Muscle layer of colon (tissue), 2 donors: ENCODE measurements at regions not wholly inside any gene's neighbourhood (a gene's known extent, or its start where the extent isn't known, plus 50 kb on each side); places are given as distances from the start of the nearest gene placed in this dataset.

Experiments used
- H3K27ac ChIP-seq: one replicate; pipeline ENCODE4 v1.7.0; 2013; ENCODE audit warnings: low read depth, mild to moderate bottlenecking, low read length, moderate library complexity
- H3K27me3 ChIP-seq, 2 donors: one replicate each; pipeline ENCODE4 v1.7.0; 2013; ENCODE audit warnings: low read length in 2 of 2, mild to moderate bottlenecking in 2 of 2; ENCODE audit not compliant: insufficient read depth in 2 of 2, control insufficient read depth in 1 of 2
- H3K36me3 ChIP-seq: one replicate; pipeline ENCODE4 v1.7.0; 2013; ENCODE audit warnings: mild to moderate bottlenecking, low read length; ENCODE audit not compliant: insufficient read depth
- H3K4me1 ChIP-seq: one replicate; pipeline ENCODE4 v1.7.0; 2013; ENCODE audit warnings: mild to moderate bottlenecking, low read length; ENCODE audit not compliant: insufficient read depth
- H3K4me3 ChIP-seq, 2 donors: one replicate each; pipeline ENCODE4 v1.7.0; 2013; ENCODE audit warnings: low read length in 2 of 2, low read depth in 1 of 2, mild to moderate bottlenecking in 1 of 2, moderate library complexity in 1 of 2
- H3K9ac ChIP-seq: one replicate; pipeline ENCODE4 v1.7.0; 2013; ENCODE audit warnings: low read length
- H3K9me3 ChIP-seq: one replicate; pipeline ENCODE4 v1.7.0; 2013; ENCODE audit warnings: mild to moderate bottlenecking, low read length
- donor health status: abdominal sarcoma.
- donor health status: Adenocarcinoma of cecum.

DNA sequence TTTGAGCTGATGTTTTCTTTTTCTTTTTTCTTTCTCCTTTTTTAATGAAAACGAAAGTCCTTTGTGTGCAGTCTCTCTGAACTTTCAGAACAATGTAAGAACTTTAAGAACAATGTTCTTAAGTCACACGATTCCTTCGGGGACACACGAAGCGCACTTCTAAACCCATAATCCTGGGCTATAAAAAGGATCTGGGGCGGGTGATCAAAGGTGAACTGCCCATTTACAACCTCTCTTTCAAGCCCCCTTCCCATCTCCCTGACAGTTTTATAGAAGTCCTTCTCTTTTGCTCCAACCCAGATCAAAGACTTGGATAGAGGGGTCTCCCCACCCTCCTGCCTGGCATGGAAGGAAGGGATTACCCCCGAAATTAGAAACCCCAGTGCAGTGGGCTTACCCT, 126.8 kb downstream of the BDH1 start:
- Histone ChIP-seq H3K27me3 (no peaks in the 10 kb centered on the region), H3K9me3 (no peaks in the 10 kb centered on the region), H3K27ac (no peak overlapping the region), H3K4me3 (no peak overlapping the region), H3K9ac (no peak overlapping the region), H3K4me1 (peaks cover 8% of the 10 kb centered on the region), H3K36me3 (no peaks in the 10 kb centered on the region)

DNA sequence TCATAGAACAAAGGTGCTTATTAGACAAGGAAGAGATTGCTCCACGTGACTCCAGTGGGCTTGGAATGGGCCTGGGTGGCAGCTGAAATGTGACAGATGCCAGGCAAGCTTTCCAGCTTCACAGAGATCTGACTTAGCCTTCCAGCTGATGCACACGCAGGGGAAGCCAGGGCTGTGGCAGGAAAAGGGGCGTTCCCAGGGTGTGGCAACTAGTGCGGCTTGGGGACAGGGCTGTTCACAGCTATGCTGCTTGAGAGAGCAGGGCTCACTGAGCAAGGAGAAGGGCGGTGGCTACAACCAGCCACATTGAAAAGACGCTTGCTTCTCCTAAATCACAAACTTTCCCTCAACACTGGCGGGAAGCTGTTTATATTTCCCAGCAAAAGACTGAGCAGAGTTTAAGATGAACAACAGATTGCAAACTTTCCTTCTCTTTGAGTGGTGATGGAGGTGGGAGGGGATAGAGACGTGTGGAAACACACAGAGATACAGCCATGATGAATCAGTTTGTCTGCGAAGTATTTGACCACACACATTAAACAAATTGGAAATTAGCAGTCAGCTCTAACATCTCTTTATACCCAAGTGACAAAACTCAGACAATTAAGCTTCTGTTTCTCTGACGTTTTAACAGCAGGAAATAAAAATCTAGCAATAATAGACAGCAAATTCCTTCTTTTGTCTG, 127.5 kb downstream of the BDH1 start:
- Histone ChIP-seq H3K27ac (no peak overlapping the region), H3K9me3 (no peaks in the 10 kb centered on the region), H3K4me1 (peaks cover 8% of the 10 kb centered on the region), H3K36me3 (no peaks in the 10 kb centered on the region), H3K4me3 (no peak overlapping the region), H3K27me3 (no peaks in the 10 kb centered on the region), H3K9ac (no peak overlapping the region)

DNA sequence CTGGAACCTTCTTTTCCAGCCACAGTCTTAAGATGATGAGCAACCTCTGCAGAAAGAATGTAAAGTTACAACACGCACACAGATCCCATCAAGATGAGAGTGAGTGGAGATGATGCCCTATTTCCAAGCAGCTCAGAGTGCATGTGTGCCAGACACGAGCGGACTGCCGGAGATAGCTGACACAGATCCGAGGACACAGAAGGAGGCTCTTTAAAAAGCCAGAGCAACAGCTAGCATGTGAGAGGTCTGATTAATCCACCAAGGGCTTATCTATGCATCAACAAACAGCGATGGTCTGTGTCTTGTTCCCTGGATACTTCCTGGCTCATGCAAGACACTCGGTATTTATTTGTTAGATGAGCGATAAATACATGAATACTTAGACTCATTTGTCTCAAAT, 128.6 kb upstream of the DLG1 start:
- Histone ChIP-seq H3K4me3 (no peak overlapping the region), H3K9me3 (no peaks in the 10 kb centered on the region), H3K27me3 (no peaks in the 10 kb centered on the region), H3K9ac (no peak overlapping the region), H3K36me3 (no peaks in the 10 kb centered on the region), H3K4me1 (peaks cover 3% of the 10 kb centered on the region), H3K27ac (no peak overlapping the region)

DNA sequence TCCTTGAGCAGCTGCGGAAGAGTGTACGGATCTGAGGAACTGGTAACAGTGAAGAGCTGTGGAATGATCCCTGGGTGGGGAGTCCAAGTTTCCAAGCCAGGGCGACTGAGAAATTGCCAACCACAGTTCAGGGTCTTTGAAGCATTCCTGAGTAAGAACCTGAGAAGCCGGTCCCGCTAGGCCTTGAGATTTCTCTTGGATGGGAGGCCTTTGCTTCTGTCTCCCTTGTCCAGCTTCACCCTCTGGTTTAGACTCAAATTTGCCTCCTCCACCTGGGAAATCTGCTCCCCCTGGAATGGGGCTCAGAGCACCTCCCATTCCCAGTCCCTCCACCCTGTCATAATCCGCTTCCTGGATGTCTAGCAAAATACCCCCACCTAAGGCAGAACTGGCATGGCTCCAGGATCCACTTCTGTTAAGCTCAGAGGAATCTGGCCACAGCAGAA, 127.7 kb upstream of the DLG1 start:
- Histone ChIP-seq H3K27me3 (no peaks in the 10 kb centered on the region), H3K27ac (no peak overlapping the region), H3K36me3 (no peaks in the 10 kb centered on the region), H3K4me3 (no peak overlapping the region), H3K9ac (no peak overlapping the region), H3K9me3 (no peaks in the 10 kb centered on the region), H3K4me1 (peaks cover 3% of the 10 kb centered on the region)

DNA sequence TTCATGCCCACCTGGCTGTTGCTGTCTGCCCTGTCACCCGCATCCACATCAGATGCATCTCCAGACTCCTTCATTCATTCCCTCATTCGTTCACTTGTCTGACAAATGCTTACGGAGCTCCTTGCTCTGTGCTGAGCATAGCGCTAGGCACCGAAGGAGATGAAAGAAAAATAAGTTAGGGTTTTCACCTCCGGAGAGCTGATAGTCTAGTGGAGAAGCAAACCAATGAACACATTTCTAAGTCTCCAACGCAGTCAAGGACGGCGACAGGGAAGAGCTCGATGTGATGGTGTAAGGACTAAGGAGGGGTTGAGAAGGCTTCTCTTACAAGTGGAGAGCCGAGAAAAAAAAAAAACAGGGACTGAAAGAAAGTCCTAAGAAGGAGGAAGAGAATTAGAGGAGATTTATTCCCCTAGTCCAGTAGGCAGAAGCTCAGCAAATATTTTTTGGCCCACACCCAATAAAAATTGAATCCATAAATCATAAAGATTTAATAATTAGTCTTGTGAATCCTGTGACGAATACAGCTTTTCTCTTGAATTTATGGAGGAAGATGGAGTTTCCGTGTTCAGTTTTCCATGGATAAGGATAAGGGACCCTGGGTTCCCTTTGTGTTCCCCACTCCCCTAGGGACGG, 127.2 kb upstream of the DLG1 start:
- Histone ChIP-seq H3K9ac (no peak overlapping the region), H3K27ac (no peak overlapping the region), H3K27me3 (no peaks in the 10 kb centered on the region), H3K4me3 (no peak overlapping the region), H3K4me1 (peaks cover under 1% of the 10 kb centered on the region), H3K36me3 (no peaks in the 10 kb centered on the region), H3K9me3 (no peaks in the 10 kb centered on the region)

DNA sequence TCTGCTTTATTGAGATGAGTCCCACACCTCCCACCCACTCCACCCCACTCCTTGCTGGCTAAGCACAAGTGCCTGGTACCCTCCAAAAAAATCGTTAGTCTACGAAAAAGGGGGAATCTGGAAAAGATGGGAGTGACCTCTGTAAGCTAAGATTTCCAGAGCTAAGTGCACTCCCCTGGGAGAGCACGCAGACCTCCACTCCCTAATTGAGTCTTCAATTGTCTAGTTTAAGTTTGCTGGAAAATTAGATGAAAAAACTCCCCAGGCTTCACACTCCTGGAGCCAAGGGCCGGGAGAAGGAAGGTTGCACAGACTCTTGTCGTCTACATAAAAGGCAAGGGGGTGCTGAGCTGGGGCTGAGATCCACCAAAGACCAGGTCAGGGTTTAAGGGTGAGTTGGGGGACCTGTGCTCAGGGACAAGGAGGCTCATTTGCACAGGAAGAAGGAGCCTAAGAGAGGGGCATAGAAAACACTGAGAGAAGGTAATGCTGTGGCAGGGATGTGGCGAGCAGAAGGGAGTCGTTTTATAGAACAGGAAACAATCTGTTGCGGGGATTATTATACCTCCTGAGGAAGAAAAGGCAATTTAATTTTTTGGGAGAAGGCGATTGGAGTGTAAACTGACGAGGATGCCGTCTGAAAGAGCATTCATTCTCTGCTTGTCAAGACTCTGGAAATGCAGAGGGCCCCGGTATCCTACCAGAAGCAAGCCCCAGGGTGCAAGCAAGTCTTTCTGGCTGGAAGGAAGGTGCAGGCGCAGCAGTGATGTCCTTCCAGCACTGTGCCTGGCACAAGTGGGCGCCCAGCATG, 126.5 kb upstream of the DLG1 start:
- Histone ChIP-seq H3K4me1 (no peaks in the 10 kb centered on the region), H3K9me3 (no peaks in the 10 kb centered on the region), H3K4me3 (no peak overlapping the region), H3K27me3 (no peaks in the 10 kb centered on the region), H3K36me3 (no peaks in the 10 kb centered on the region), H3K27ac (no peak overlapping the region), H3K9ac (no peak overlapping the region)

DNA sequence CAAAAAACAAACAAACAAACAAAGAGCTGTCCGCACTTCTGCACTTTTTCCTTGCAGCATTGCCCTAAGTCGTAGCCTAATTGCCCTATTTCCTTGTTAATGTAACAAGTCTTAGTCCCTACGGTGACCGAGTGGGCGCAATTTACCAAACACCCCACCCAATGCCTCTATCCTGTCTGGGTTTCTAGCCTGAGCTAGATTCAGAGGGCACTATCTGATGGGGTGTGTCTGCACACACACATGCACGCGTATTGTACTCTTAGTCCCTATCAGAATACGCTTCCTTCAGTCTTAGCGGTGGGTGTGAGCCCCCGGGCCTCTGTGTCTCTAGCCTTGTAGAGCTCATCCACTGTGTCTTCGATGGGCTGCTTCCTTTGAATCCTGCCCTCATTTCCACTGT, 125.9 kb upstream of the DLG1 start:
- no peaks in the 10 kb centered on the region for H3K4me1 ChIP-seq
- no peak overlapping the region for H3K27ac ChIP-seq
- H3K9me3 ChIP-seq: no peaks in the 10 kb centered on the region
- no peaks in the 10 kb centered on the region for H3K36me3 ChIP-seq
- H3K9ac ChIP-seq: no peak overlapping the region
- H3K27me3 ChIP-seq: no peaks in the 10 kb centered on the region
- no peak overlapping the region for H3K4me3 ChIP-seq

DNA sequence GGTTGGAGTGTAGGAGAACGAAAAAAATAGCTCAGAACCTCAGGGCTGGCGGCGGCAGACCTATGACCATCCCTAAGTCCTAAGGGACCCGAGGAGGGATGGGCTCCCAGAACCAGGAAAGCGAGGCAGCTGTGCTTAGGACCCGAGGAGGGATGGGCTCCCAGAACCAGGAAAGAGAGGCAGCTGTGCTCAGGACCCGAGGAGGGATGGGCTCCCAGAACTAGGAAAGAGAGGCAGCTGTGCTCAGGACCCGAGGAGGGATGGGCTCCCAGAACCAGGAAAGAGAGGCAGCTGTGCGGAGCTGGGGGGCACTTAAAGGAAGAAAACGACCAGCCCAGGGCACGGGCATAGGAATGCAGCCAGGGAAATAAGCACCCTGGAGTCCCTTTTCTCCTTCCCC, 125.0 kb upstream of the DLG1 start:
- Histone ChIP-seq H3K9me3 (no peaks in the 10 kb centered on the region), H3K27me3 (no peaks in the 10 kb centered on the region), H3K27ac (no peak overlapping the region), H3K4me3 (no peak overlapping the region), H3K36me3 (no peaks in the 10 kb centered on the region), H3K4me1 (no peaks in the 10 kb centered on the region), H3K9ac (no peak overlapping the region)

DNA sequence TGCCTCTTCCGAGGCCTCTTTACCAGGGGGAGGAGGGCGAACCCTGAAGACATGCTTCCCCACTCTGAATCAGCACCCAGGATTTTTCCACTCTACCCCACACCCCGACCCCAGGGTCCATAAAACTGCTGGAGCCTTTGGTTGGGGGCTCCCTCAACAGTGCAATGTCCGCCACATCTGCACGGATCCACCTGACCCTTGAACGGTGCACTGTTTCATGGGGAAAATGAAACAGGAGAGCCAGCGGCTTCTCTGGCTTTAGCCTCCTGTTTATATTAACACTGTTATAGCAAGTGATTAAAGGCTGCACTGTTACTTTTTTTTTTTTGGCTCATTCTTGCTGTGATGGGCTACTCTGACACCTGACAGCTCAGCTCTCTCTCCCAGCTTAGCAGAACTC, 124.1 kb upstream of the DLG1 start:
- Histone ChIP-seq H3K9ac (no peak overlapping the region), H3K4me1 (no peaks in the 10 kb centered on the region), H3K9me3 (no peaks in the 10 kb centered on the region), H3K4me3 (no peak overlapping the region), H3K36me3 (no peaks in the 10 kb centered on the region), H3K27ac (no peak overlapping the region), H3K27me3 (no peaks in the 10 kb centered on the region)

DNA sequence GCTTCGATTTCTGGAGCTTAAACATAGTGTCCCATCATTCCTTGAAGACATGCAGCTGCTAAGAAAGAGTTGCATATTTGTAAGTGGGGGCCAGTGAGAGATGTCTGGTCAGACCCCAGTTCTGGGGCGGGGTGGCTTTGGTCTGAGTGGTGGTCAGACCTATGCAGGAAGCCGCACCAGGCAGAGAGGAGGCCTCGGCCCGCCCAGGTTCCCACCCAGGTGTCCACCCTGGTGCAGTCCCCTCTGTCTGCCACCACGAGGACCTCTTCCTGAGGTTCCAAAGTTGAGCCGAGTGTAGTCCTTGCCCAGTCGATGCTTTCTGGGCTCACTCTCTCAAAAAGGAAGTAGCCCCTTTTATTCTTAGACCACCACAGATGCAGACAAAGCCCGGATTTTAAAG, 122.6 kb upstream of the DLG1 start:
- Histone ChIP-seq H3K9me3 (no peaks in the 10 kb centered on the region), H3K36me3 (no peaks in the 10 kb centered on the region), H3K4me3 (no peak overlapping the region), H3K4me1 (no peaks in the 10 kb centered on the region), H3K9ac (no peak overlapping the region), H3K27ac (no peak overlapping the region), H3K27me3 (no peaks in the 10 kb centered on the region)

DNA sequence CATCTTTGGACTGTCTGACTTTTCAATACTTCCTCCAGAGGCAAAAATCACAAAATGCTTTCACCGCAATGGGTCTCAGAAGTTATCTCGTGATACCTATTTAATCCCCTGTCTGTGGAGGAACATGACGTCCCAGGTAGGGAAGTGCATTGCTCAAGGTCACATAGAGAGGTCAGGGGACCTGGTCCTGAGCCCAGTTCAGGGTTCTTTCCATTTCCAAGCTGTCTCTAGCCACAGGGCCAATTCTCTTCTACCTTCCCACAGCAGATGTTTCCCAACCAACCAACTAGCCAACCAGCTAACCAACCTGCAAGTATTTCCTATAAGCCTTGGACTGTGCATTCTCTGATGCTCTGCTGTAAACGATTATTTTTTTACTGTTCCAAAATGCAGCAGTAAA, 122.2 kb upstream of the DLG1 start:
- Histone ChIP-seq H3K9ac (no peak overlapping the region), H3K4me1 (no peaks in the 10 kb centered on the region), H3K27ac (no peak overlapping the region), H3K27me3 (no peaks in the 10 kb centered on the region), H3K36me3 (no peaks in the 10 kb centered on the region), H3K4me3 (no peak overlapping the region), H3K9me3 (no peaks in the 10 kb centered on the region)
